Adrenal gland (tissue), 5 donors: ENCODE measurements at regions not wholly inside any gene's neighbourhood (a gene's known extent, or its start where the extent isn't known, plus 50 kb on each side); places are given as distances from the start of the nearest gene placed in this dataset.

ENCODE experiments used
- CTCF ChIP-seq, 6 experiments: fragments of 450-650 bp in 4 of 6; fragments of 200-600 bp in 2 of 6; sonication (generic) in 1 of 6; IDR thresholded peaks; 1 replicate in 5 of 6; 2 replicates in 1 of 6; pipeline versions ENCODE4 v1.5.1 to v1.8.0; 2016 to 2021; ENCODE audit warnings: antibody characterized with exemption in 6 of 6, mild to moderate bottlenecking in 2 of 6, moderate library complexity in 1 of 6
- POLR2A ChIP-seq, 2 donors: fragments of 450-650 bp; IDR thresholded peaks; one replicate each; pipeline ENCODE4 v1.6.1; 2017; ENCODE audit warnings: antibody characterized with exemption in 2 of 2, mild to moderate bottlenecking in 2 of 2, moderate library complexity in 1 of 2
- donor health status: DM: no; HTN: no; CAD: no.

- no peak for TF ChIP-seq CTCF (IDR thresholded peaks at IDR 0.05)
- no peak for TF ChIP-seq POLR2A (IDR thresholded peaks at IDR 0.05)
These were observed 602.9 kb downstream of the CSNK1G3 start for GRCh38 chr5:124114911-124115310.
